CD4-positive, CD25-positive, alpha-beta regulatory T cell (primary cell): ENCODE measurements at regions not wholly inside any gene's neighbourhood (a gene's known extent, or its start where the extent isn't known, plus 50 kb on each side); places are given as distances from the start of the nearest gene placed in this dataset.

Experiments
- ATAC-seq, 2 donors: fragments of 150-1000 bp; cut with Tn5 transposase; one replicate each; pipeline ENCODE4 v1.10.0; 2021; ENCODE audit warnings: low read depth in 2 of 2, moderate number of reproducible peaks in 2 of 2, moderate library complexity in 1 of 2
- DNase-seq, 3 donors: peaks; one replicate each; pipeline versions ENCODE4 v3.0.0 to v3.0.0-alpha.2; 2012 to 2022; ENCODE audit warnings: mixed read lengths in 1 of 3
- H3K27ac ChIP-seq: one replicate; pipeline ENCODE4 v1.7.0; 2013; ENCODE audit warnings: mild to moderate bottlenecking, low read length; ENCODE audit not compliant: insufficient read depth, poor library complexity, severe bottlenecking
- H3K27me3 ChIP-seq: one replicate; pipeline ENCODE4 v1.7.0; 2013; ENCODE audit warnings: low read length; ENCODE audit not compliant: control insufficient read depth, insufficient read depth
- H3K36me3 ChIP-seq: one replicate; pipeline ENCODE4 v1.7.0; 2013; ENCODE audit warnings: mild to moderate bottlenecking, low read length, moderate library complexity; ENCODE audit not compliant: control insufficient read depth, insufficient read depth
- H3K4me1 ChIP-seq: 2 replicates; pipeline ENCODE4 v1.7.0; 2013; ENCODE audit warnings: mild to moderate bottlenecking, low read length; ENCODE audit not compliant: insufficient read depth, control insufficient read depth, poor library complexity, severe bottlenecking
- H3K4me3 ChIP-seq: one replicate; pipeline ENCODE4 v1.7.0; 2013; ENCODE audit warnings: low read depth, mild to moderate bottlenecking, low read length, moderate library complexity
- H3K9me3 ChIP-seq, 2 experiments: 1 replicate in 1 of 2; 2 replicates in 1 of 2; pipeline ENCODE4 v1.7.0; 2013; ENCODE audit warnings: low read length in 2 of 2, mild to moderate bottlenecking in 1 of 2, moderate library complexity in 1 of 2; ENCODE audit not compliant: control insufficient read depth in 2 of 2
- H3K27ac Mint-ChIP-seq, 3 donors: one replicate each; pipeline ENCODE4 v1.8.0; 2020 to 2022; ENCODE audit warnings: mild to moderate bottlenecking in 3 of 3, mixed read lengths in 3 of 3, moderate library complexity in 2 of 3
- H3K27me3 Mint-ChIP-seq: one replicate; pipeline ENCODE4 v1.8.0; 2022; ENCODE audit warnings: mild to moderate bottlenecking, mixed read lengths
- H3K36me3 Mint-ChIP-seq: one replicate; pipeline ENCODE4 v1.8.0; 2020; ENCODE audit warnings: mixed read lengths
- H3K4me1 Mint-ChIP-seq, 4 donors: one replicate each; pipeline ENCODE4 v1.8.0; 2020 to 2022; ENCODE audit warnings: mixed read lengths in 4 of 4, mild to moderate bottlenecking in 1 of 4
- H3K4me3 Mint-ChIP-seq, 4 donors: one replicate each; pipeline ENCODE4 v1.8.0; 2020 to 2022; ENCODE audit warnings: mild to moderate bottlenecking in 4 of 4, mixed read lengths in 4 of 4, moderate library complexity in 3 of 4
- H3K9me3 Mint-ChIP-seq, 7 donors: one replicate each; pipeline ENCODE4 v1.8.0; 2020 to 2022; ENCODE audit warnings: mixed read lengths in 7 of 7, mild to moderate bottlenecking in 3 of 7, moderate library complexity in 2 of 7

DNA sequence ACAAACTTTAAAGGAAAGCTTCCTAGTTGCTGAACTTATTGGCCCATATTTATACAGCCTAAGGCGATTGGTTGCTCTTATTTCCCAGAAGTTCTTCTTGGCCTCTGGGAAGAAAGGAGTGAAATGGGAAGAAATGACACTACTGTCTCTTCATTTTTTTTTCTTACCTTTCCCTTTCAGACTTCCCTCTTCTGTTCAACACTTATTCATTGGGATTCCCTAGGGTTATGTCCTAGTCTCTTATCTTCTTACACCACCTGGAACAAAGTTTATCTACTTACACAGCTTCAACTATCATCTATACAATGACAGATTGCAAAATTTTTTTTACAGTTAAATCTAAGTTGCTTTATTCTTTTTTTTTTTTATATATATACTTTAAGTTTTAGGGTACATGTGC is 68.0 kb downstream of the SNX12 start:
- no peaks in the 10 kb centered on the region for H3K4me1 ChIP-seq
- DNase-seq (no peak), ATAC-seq (no peak)
- peaks cover 2% of the 10 kb centered on the region for H3K36me3 Mint-ChIP-seq
- H3K9me3 ChIP-seq: no peaks in the 10 kb centered on the region
- H3K27me3 Mint-ChIP-seq: peaks cover 9% of the 10 kb centered on the region
- H3K27ac Mint-ChIP-seq: no peak overlapping the region
- H3K36me3 ChIP-seq: no peaks in the 10 kb centered on the region
- peaks cover 0 to 1% (median 0%) of the 10 kb centered on the region in 7 donors for H3K9me3 Mint-ChIP-seq
- no peak overlapping the region for H3K27ac ChIP-seq
- H3K4me3 Mint-ChIP-seq: no peak overlapping the region
- H3K4me1 Mint-ChIP-seq: peaks cover 0 to 5% (median 0%) of the 10 kb centered on the region in 4 donors
- H3K4me3 ChIP-seq: no peak overlapping the region
- no peaks in the 10 kb centered on the region for H3K27me3 ChIP-seq

DNA sequence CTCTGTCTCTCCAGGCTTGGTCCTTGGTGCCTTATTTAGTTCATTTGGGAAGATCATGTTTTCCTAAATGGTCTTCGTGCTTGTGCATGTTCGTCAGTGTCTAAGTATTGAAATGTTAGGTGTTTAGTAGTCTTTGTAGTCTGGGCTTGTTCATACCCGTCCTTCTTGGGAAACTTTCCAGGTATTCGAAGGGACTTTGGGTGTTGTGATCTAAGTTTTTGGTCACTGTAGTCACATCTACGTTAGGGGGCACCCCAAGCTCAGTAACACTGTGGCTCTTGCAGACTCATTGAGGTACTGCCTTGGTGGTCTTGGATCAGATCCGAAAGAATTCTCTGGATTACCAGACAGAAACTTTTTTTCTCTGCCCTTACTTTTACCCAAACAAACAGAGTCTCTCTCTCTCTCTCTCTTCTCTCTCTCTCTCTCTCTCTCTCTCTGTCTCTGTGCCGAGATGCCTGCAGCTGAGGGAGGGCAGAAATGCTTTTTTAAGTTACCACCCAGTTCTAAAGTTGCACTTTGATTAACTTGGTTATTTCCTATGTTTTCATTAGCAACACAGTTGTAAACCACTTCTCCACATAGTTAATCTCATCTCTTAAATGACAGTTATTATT is 67.6 kb upstream of the SLC7A3 start:
- Mint-ChIP-seq H3K4me1 (peaks cover 0 to 2% (median 0%) of the 10 kb centered on the region in 4 donors), H3K4me3 (no peak overlapping the region), H3K9me3 (peaks cover 0 to 2% (median 0%) of the 10 kb centered on the region in 7 donors), H3K27me3 (peaks cover 6% of the 10 kb centered on the region), H3K36me3 (peaks cover 6% of the 10 kb centered on the region), H3K27ac (no peak overlapping the region)
- H3K27me3 ChIP-seq: no peaks in the 10 kb centered on the region
- no peaks in the 10 kb centered on the region for H3K36me3 ChIP-seq
- peak in 1 of 3 donors; percentile 28 for DNase-seq
- no peak overlapping the region for H3K27ac ChIP-seq
- ATAC-seq: no peak
- no peak overlapping the region for H3K4me3 ChIP-seq
- H3K4me1 ChIP-seq: no peaks in the 10 kb centered on the region
- no peaks in the 10 kb centered on the region for H3K9me3 ChIP-seq

DNA sequence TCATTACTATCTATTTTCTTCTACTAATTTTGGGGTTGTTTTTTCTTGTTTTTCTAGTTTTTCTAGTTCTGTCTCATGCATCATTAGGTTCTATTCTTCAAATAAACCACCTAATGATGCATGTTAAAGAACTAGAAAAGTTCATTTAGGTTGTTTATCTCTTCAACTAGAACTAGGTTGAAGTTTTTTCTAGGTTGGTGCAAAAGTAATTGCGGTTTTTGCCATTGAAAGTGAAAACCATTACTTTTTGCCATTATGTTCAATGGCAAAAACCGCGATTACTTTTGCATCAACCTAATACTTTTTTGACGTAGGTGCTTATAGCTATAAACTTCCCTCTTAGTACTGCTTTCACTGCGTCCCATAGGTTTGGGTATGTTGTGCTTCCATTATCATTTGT is 64.4 kb upstream of the SLC7A3 start:
- peaks cover 0 to 2% (median 0%) of the 10 kb centered on the region in 7 donors for H3K9me3 Mint-ChIP-seq
- peaks cover 6% of the 10 kb centered on the region for H3K36me3 Mint-ChIP-seq
- Histone ChIP-seq H3K4me1 (no peaks in the 10 kb centered on the region), H3K4me3 (no peak overlapping the region), H3K9me3 (no peaks in the 10 kb centered on the region), H3K36me3 (no peaks in the 10 kb centered on the region), H3K27me3 (no peaks in the 10 kb centered on the region), H3K27ac (no peak overlapping the region)
- no peaks in the 10 kb centered on the region for H3K27me3 Mint-ChIP-seq
- H3K4me3 Mint-ChIP-seq: no peak overlapping the region
- DNase-seq: no peak
- peaks cover 0 to 2% (median 0%) of the 10 kb centered on the region in 4 donors for H3K4me1 Mint-ChIP-seq
- peak overlapping the region in 1 of 3 donors; percentile 86 for H3K27ac Mint-ChIP-seq
- no peak for ATAC-seq

DNA sequence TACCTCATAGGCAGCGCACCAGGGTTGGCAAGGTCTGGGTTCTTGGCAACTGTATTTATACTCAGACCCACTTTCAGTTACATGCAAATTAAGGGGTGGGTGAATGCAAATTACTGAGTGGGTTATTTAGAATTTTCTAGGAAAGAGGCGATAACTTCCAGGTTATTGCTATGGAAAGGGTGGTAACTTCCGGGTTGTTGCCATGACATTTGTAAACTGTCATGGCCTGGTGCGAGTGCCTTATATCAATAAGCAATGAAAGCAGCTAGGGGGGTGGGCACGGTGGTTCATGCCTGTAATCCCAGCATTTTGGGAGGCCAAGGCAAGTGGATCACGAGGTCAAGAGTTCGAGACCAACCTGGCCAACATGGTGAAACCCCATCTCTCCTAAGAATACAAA is 57.5 kb upstream of the SLC7A3 start:
- ATAC-seq (no peak), DNase-seq (no peak)
- Mint-ChIP-seq H3K36me3 (no peaks in the 10 kb centered on the region), H3K4me3 (no peak overlapping the region), H3K4me1 (no peaks in the 10 kb centered on the region), H3K27ac (no peak overlapping the region), H3K9me3 (peaks cover 0 to 1% (median 0%) of the 10 kb centered on the region in 7 donors), H3K27me3 (no peaks in the 10 kb centered on the region)
- no peak overlapping the region for H3K27ac ChIP-seq
- no peaks in the 10 kb centered on the region for H3K36me3 ChIP-seq
- no peaks in the 10 kb centered on the region for H3K9me3 ChIP-seq
- H3K4me3 ChIP-seq: no peak overlapping the region
- no peaks in the 10 kb centered on the region for H3K27me3 ChIP-seq
- no peaks in the 10 kb centered on the region for H3K4me1 ChIP-seq
